AG04449 (cell line): ENCODE measurements at regions not wholly inside any gene's neighbourhood (a gene's known extent, or its start where the extent isn't known, plus 50 kb on each side); places are given as distances from the start of the nearest gene placed in this dataset.

Experiments
- CTCF ChIA-PET: fragments of 350-600 bp; formaldehyde crosslinking; extraction: SDS; loops from one replicate; lab custom pipeline; 2021; ENCODE audit warnings: antibody characterized with exemption; lab: Yijun Ruan, JAX
- POLR2A ChIA-PET: fragments of 400-600, 350-600 bp; formaldehyde crosslinking; extraction: SDS; loops from one replicate; lab custom pipeline; 2020; ENCODE audit warnings: antibody characterized with exemption, inconsistent platforms; lab: Yijun Ruan, JAX
- DNase-seq: peaks from one replicate; pipeline ENCODE4 v3.0.0-alpha.2; 2010; ENCODE audit warnings: low read depth, low spot score
- H3K4me3 ChIP-seq: 2 replicates; pipeline ENCODE4 v1.5.1; 2011; ENCODE audit warnings: low read depth, mild to moderate bottlenecking, control low read depth, low read length
- CTCF ChIP-seq: IDR thresholded peaks from one replicate; pipeline ENCODE4 v1.5.1; 2011; ENCODE audit warnings: mild to moderate bottlenecking, moderate library complexity, low read length, control low read depth, inconsistent platforms; ENCODE audit not compliant: insufficient read depth; ENCODE audit errors: missing control alignments

- DNase-seq: no peak
- TF ChIP-seq CTCF: no peak
- ChIA-PET CTCF (no interaction called here), POLR2A (no interaction called here)
- no peak overlapping the region for H3K4me3 ChIP-seq
These were observed 766.5 kb downstream of the C4orf33 start for GRCh38 chr4:129862461-129862860.

DNA sequence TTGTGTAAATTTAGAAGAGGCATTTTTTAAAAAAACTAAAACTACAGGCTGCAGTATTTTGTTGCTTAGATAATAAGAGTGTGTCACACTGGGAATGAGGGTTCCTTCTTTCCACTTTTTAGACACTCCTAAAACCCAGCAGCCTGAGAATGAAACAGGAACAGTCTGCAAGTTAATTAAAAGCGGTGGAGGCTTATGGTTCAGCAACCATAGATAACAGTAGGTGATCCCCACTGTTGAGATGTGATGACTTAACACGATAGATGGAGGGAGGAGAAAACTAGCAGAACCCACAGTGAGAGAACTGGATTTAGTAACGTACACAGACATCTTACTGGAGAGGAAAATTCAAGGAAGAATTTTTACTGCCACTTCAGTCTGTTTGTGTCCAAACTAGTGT lies 767.3 kb downstream of the C4orf33 start:
- ChIA-PET CTCF (no interaction called here), POLR2A (no interaction called here)
- no peak for DNase-seq
- no peak for TF ChIP-seq CTCF
- H3K4me3 ChIP-seq: no peak overlapping the region

- CTCF ChIA-PET: no interaction called here
- H3K4me3 ChIP-seq: no peak overlapping the region
- no peak for TF ChIP-seq CTCF
- DNase-seq: no peak
- POLR2A ChIA-PET: no interaction called here
These were observed 788.0 kb downstream of the C4orf33 start for GRCh38 chr4:129883996-129884395.

DNA sequence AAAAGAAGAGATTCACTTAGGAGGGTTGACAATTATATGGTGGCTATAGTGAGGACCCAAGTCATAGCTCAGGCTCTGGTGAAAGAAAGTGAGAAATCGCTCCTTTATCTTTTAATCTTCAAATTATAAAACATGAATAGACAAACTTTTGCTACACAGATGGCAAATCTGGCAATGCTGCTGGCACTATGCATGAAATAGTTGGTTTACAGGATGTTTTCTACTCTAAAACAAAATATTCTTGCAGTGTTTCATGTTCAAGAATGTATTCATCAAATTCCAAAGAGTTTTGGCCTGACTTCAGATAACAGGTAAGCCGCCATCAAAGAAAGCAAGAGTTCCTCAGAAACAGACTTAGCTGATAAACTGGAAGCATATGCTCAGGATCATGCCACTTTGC lies 801.2 kb downstream of the C4orf33 start:
- H3K4me3 ChIP-seq: no peak overlapping the region
- no peak for DNase-seq
- CTCF ChIA-PET: no interaction called here
- POLR2A ChIA-PET: no interaction called here
- TF ChIP-seq CTCF: no peak

GRCh38 chr4:129899849-129900248 lies 803.9 kb downstream of the C4orf33 start:
- POLR2A ChIA-PET: no interaction called here
- DNase-seq: no peak

GRCh38 chr4:129900430-129900953 lies 804.5 kb downstream of the C4orf33 start:
- ChIA-PET POLR2A (no interaction called here), CTCF (no interaction called here)
- no peak overlapping the region for H3K4me3 ChIP-seq
- DNase-seq: no peak
- no peak for TF ChIP-seq CTCF

More at GRCh38 chr4:129899849-129900248, 803.9 kb downstream of the C4orf33 start:
- no peak for TF ChIP-seq CTCF
- no peak overlapping the region for H3K4me3 ChIP-seq
- CTCF ChIA-PET: no interaction called here
